GM12801 (cell line): ENCODE measurements at regions not wholly inside any gene's neighbourhood (a gene's known extent, or its start where the extent isn't known, plus 50 kb on each side); places are given as distances from the start of the nearest gene placed in this dataset.

Experiments used
- CTCF ChIP-seq: IDR thresholded peaks from one replicate; pipeline ENCODE4 v1.5.1; 2011; ENCODE audit warnings: control low read depth; ENCODE audit not compliant: insufficient read length; ENCODE audit errors: extremely low read depth

- no peak for TF ChIP-seq CTCF
Measured at GRCh38 chr10:94240901-94241300, 121.8 kb downstream of the NOC3L start.

- no peak for TF ChIP-seq CTCF
Measured at GRCh38 chr10:94251098-94251497, 111.6 kb downstream of the NOC3L start.

GRCh38 chr10:94251568-94251967 lies 111.2 kb downstream of the NOC3L start:
- TF ChIP-seq CTCF: no peak

GRCh38 chr10:94260455-94260854 lies 102.3 kb downstream of the NOC3L start:
- TF ChIP-seq CTCF: no peak

GRCh38 chr10:94264085-94264484 lies 98.7 kb downstream of the NOC3L start:
- TF ChIP-seq CTCF: no peak

GRCh38 chr10:94266091-94266490 lies 96.6 kb downstream of the NOC3L start:
- TF ChIP-seq CTCF: no peak

- no peak for TF ChIP-seq CTCF
Measured at GRCh38 chr10:94268652-94269051, 94.1 kb downstream of the NOC3L start.
